B cell (primary cell): ENCODE measurements at regions not wholly inside any gene's neighbourhood (a gene's known extent, or its start where the extent isn't known, plus 50 kb on each side); places are given as distances from the start of the nearest gene placed in this dataset.

Experiments used
- EZH2 ChIP-seq: IDR thresholded peaks from 2 replicates; pipeline ENCODE4 v1.6.1; 2012; ENCODE audit warnings: borderline replicate concordance, low read depth, mild to moderate bottlenecking, moderate library complexity, low read length; ENCODE audit not compliant: insufficient read depth, poor library complexity, severe bottlenecking
- TF ChIP-seq, protein P1 (sequence below): fragments of 200-600 bp; IDR thresholded peaks from one replicate; pipeline ENCODE4 v1.8.0; 2022; ENCODE audit warnings: antibody characterized with exemption, mild to moderate bottlenecking

GRCh38 chr7:53238021-53238605 is 202.7 kb downstream of the POM121L12 start:
- TF ChIP-seq EZH2 = no peak
- TF ChIP-seq, protein P1, sequence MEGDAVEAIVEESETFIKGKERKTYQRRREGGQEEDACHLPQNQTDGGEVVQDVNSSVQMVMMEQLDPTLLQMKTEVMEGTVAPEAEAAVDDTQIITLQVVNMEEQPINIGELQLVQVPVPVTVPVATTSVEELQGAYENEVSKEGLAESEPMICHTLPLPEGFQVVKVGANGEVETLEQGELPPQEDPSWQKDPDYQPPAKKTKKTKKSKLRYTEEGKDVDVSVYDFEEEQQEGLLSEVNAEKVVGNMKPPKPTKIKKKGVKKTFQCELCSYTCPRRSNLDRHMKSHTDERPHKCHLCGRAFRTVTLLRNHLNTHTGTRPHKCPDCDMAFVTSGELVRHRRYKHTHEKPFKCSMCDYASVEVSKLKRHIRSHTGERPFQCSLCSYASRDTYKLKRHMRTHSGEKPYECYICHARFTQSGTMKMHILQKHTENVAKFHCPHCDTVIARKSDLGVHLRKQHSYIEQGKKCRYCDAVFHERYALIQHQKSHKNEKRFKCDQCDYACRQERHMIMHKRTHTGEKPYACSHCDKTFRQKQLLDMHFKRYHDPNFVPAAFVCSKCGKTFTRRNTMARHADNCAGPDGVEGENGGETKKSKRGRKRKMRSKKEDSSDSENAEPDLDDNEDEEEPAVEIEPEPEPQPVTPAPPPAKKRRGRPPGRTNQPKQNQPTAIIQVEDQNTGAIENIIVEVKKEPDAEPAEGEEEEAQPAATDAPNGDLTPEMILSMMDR = no peak
